Mesodermal cell (in vitro differentiated cells): ENCODE measurements at regions not wholly inside any gene's neighbourhood (a gene's known extent, or its start where the extent isn't known, plus 50 kb on each side); places are given as distances from the start of the nearest gene placed in this dataset.

ENCODE experiments used
- H3K27ac ChIP-seq: 2 replicates; pipeline ENCODE4 v1.7.0; 2013; ENCODE audit warnings: mild to moderate bottlenecking, low read depth, low read length, moderate library complexity; ENCODE audit not compliant: severe bottlenecking
- H3K36me3 ChIP-seq: 2 replicates; pipeline ENCODE4 v1.7.1; 2013; ENCODE audit warnings: mild to moderate bottlenecking, low read length, moderate library complexity; ENCODE audit not compliant: control insufficient read depth, insufficient read depth
- H3K4me1 ChIP-seq: one replicate; pipeline ENCODE4 v1.7.1; 2013; ENCODE audit warnings: mild to moderate bottlenecking, low read length; ENCODE audit not compliant: insufficient read depth, control insufficient read depth, poor library complexity, severe bottlenecking
- H3K4me3 ChIP-seq: 2 replicates; pipeline ENCODE4 v1.7.0; 2013; ENCODE audit warnings: low read length, control low read depth, mild to moderate bottlenecking; ENCODE audit not compliant: insufficient read depth, poor library complexity, severe bottlenecking; ENCODE audit errors: extremely low read depth
- H3K9me3 ChIP-seq: 2 replicates; pipeline ENCODE4 v1.7.1; 2013; ENCODE audit warnings: mild to moderate bottlenecking, low read length, moderate library complexity; ENCODE audit not compliant: control insufficient read depth
- WGBS, 2 experiments: methylation state at CpG; one replicate each; pipeline ENCODE4 v1.1.5; 2013; ENCODE audit warnings: missing lambda C conversion rate in 2 of 2; ENCODE audit not compliant: insufficient coverage in 2 of 2; 5-methylcytosine and 5-hydroxymethylcytosine counted together

DNA sequence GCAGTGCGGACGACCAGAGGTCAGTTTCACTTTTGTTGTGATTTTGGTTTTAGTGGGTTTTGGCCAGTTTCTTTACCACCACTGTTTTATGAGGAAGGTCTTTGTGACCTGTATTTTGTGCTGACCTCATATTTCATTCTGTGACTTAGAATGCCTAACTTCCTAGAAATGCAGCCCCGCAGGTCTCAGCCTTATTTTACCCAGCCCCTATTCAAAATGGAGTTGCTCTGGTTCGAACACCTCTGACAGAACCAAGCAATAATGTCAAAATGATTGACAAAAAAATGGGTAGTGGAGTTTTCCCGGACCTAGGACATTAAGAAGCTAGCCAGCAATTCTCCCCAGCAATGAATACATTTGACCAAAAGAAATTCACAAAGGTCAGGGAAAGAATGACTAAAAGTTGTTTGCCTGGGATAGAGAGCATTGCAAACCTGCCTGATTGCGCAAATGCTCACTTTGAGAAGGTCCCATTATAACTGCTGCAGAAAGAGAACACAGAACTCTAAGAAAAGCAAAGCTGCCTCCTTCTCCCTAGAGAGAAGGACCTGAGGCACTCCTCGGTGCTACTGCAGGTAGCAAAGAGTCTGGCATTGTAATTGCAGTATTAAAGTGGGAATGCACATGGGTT lies 288.8 kb downstream of the ADGB start:
- Histone ChIP-seq H3K36me3 (no peaks in the 10 kb centered on the region), H3K27ac (no peak overlapping the region), H3K9me3 (no peaks in the 10 kb centered on the region), H3K4me3 (no peak overlapping the region), H3K4me1 (peaks cover 19% of the 10 kb centered on the region)
- whole genome bisulfite sequencing, 2 experiments, result 97 to 100% methylated on average over 3 of the region's 7 CpGs

DNA sequence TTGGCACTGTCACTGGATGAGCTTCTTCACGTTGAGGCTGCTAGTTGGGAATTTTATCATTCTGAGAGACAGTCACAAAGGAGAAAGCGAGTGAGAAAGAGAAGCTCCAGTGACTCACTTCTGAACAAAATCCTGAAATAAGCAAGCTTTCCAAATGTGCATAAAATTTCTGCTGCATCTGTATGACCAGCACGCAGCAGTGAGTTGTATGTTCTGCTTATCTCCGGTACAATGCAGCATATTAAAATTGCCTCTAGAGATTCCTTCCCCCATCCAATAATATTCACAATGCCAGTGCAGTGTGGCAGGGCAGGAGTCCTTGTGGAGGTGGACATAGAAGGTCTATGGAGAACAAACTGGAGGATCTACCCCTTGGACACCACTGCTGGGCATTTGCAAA lies 290.5 kb downstream of the ADGB start:
- H3K36me3 ChIP-seq, result no peaks in the 10 kb centered on the region
- peaks cover 25% of the 10 kb centered on the region for H3K4me1 ChIP-seq
- no peak overlapping the region for H3K27ac ChIP-seq
- H3K4me3 ChIP-seq, result no peak overlapping the region
- no peaks in the 10 kb centered on the region for H3K9me3 ChIP-seq
- WGBS, 2 experiments, result 93 to 96% methylated on average over 3 of the region's 4 CpGs

DNA sequence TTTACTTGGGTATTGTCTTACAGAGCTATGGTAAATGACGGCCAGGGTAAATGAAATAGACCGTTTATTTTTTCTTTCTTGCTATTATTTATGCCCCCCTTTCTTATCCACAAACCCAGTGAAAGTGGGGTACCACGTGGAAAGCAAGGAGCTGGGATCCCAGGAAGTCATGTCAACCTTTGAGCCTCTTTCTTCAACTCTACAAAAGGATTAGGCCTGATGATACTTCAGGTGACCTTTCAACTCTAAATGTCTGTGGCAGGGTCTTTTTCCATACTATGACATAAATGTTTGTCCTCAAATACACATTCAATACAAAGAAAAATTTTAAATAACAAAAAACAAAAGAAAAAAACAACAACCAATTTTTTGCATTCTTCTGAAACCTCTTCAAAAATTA lies 291.4 kb downstream of the ADGB start:
- Histone ChIP-seq H3K9me3 (no peaks in the 10 kb centered on the region), H3K36me3 (no peaks in the 10 kb centered on the region), H3K27ac (no peak overlapping the region), H3K4me1 (peaks cover 25% of the 10 kb centered on the region), H3K4me3 (no peak overlapping the region)
- 86 to 100% methylated on average over 1 of the region's 3 CpGs for WGBS, 2 experiments

DNA sequence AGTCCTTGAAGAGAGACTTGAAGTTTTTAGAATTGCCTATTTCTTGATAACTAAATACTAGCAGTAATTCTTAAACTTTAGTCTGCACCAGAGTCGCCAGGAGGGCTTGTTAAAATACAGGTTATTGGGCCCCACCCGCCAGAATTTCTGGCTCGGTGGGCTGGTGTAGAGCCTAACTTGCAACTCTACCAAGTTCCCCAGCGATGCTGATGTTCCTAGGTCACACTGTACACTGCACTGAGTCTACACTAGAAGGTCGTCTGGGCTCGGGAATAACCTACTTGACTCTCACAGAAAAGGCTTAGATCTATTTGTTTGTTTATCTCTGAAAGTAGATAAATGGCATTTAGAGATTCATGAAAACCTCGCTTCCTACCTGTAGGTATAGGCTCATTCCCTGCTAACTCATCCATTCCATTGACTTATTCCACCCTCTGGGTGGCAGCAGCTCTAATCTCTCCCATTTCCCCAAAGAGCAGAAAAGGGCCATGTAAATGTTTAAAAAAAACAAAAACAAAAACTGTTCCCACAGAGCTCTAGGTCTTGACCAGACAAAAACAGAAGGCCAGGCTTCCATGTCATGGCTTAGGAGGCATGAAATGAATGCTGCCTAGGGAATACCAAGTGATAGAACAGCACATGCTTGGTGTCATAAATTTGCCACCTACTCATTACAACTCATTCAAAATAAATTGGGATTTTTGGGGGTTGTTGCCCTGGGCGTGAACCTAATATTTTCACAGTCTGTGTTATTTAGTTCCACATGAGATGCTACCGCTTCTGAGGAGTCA lies 292.1 kb downstream of the ADGB start:
- WGBS, 2 experiments, result 48 to 76% methylated on average over 3 to 5 of the region's 9 CpGs

DNA sequence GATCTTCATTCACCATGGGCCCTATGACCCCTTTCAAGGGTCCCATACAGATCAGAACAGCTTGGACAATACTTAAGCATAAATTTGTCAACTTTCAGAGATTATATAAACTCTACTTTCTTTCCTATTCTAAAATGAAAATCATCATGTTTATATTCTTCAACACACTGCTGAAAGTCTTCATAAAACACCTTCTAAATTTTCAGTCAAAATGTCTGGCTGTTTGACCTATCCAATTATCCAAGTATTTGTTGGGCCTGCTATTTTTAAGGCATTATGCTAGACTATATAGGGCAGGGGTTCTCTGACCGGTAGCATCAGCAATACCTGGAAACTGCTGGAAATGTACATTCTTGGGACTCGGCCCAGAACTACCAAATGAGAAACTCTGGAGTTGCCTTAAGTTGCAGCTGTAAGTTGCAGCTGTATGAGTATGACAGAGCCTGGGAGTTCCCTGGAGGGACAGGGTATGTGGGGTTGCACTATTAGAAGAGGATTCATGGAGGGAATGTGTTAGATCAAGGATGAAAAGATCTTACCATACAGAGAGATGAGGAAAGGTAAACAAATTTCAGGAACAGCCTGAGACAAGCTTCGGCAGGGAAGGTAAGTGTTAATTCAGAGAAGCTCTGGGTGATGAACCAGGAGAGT lies 293.0 kb downstream of the ADGB start:
- Histone ChIP-seq H3K27ac (peak overlapping the region; percentile 43), H3K36me3 (no peaks in the 10 kb centered on the region)

More for the DNA sequence above, 292.1 kb downstream of the ADGB start:
- peak overlapping the region; percentile 25 for H3K27ac ChIP-seq
- peaks cover 26% of the 10 kb centered on the region for H3K4me1 ChIP-seq
- no peaks in the 10 kb centered on the region for H3K36me3 ChIP-seq
- H3K9me3 ChIP-seq, result no peaks in the 10 kb centered on the region
- no peak overlapping the region for H3K4me3 ChIP-seq

DNA sequence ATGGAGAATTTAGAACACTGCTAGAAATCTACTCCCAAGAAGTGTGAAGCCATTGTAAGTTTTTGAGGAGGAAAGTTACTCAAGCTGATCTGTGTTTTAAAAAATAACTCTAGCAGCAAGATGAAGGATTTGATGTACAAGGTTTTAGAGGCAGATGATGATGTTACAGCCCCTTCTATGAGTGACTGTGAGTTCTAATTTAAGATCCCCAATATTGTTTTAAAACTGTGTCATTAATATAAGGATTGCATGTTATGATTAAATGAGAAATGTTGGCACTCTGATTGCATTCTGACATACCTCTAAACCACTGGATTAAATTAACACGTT lies 293.5 kb downstream of the ADGB start:
- no CpG with 5 or more reads among the region's 1 CpG for WGBS, 2 experiments
- Histone ChIP-seq H3K27ac (peak overlapping the region; percentile 43), H3K4me3 (no peak overlapping the region), H3K9me3 (no peaks in the 10 kb centered on the region), H3K4me1 (peaks cover 30% of the 10 kb centered on the region), H3K36me3 (no peaks in the 10 kb centered on the region)

More for the DNA sequence above, 293.0 kb downstream of the ADGB start:
- H3K9me3 ChIP-seq, result no peaks in the 10 kb centered on the region
- H3K4me1 ChIP-seq, result peaks cover 30% of the 10 kb centered on the region
- WGBS, 2 experiments, result 92 to 100% methylated on average over 3 of the region's 3 CpGs
- H3K4me3 ChIP-seq, result no peak overlapping the region

DNA sequence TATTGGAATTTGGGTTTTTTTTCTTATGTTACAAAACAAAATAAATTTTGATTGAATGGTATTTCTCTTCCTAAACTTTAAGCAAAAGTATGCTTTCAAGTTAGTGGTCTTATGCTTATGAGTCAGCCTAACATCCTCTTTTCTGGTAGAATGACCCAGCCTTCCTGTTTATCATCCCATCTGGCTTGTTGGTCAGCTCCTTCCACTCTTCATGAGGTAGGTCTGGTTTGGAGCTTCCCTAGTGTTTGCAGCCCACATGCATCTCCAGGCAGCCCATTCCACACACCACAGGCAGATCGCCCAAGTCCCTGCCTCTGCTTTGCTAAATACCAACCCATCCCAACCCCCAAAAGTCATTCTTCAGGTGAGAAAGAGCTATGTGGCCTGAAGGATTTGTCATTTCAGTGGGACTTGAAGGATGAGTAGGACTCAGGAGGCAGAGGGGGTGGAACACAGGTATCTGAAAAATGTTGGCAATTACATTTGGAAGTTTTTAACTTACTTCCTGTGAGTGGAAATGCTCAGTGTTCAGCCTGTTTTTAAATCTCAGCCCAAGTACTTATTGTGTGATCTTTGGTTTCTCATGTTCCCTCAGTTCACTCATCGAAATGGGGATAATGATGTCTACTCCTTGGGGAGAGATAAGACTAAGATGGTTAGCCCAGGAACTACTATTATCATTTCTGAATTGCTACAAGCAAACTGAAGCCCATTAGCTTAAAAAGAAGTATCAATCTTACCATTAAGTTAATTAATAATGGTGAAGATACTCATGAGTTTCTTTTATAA lies 294.0 kb downstream of the ADGB start:
- Histone ChIP-seq H3K4me1 (peaks cover 30% of the 10 kb centered on the region), H3K9me3 (no peaks in the 10 kb centered on the region), H3K27ac (peak overlapping the region; percentile 43), H3K4me3 (no peak overlapping the region), H3K36me3 (no peaks in the 10 kb centered on the region)
- WGBS, 2 experiments, result no CpG with 5 or more reads among the region's 2 CpGs

DNA sequence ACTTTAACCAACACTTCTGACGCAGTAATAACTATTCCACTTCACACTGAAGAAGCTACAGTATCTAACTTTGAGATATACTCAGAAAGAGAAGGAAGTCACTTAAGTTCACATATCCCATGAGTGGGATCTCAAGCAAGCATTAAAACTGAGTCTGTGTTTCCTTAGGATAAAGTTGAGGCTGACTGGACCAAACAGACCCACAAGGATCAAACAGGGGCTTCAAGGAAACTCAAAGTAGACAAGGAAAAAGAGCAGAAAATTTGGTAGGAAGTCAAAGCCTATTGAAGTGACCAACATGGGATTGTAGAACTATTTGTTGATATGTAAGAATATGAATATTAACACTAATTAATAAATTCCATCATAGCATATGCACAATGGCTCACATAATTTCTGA lies 294.9 kb downstream of the ADGB start:
- no peaks in the 10 kb centered on the region for H3K9me3 ChIP-seq
- H3K4me3 ChIP-seq, result no peak overlapping the region
- WGBS, 2 experiments, result no CpG with 5 or more reads among the region's 1 CpG
- peaks cover 30% of the 10 kb centered on the region for H3K4me1 ChIP-seq
- H3K36me3 ChIP-seq, result no peaks in the 10 kb centered on the region
- H3K27ac ChIP-seq, result no peak overlapping the region

DNA sequence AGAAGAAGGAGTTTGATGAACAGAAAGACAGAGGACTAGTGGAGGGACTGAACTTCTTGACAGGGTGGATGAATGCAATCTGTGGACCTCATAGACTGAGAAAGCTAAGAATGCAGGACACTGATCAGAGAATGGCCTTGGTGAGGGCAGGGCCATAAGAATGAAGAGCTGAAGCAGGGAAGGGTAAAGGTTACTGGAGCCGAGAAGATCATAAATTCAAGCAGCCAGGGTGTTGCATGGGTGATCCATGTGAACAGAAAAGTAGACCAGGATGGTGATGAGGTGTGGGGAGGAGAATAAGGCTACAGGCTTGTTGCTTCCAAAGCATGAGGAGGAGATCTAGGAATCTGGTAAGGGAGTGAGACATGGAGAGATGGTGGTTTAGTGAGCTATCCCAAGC lies 295.9 kb downstream of the ADGB start:
- H3K4me1 ChIP-seq, result peaks cover 30% of the 10 kb centered on the region
- H3K4me3 ChIP-seq, result no peak overlapping the region
- WGBS, 2 experiments, result 73 to 100% methylated on average over 1 of the region's 1 CpG
- no peak overlapping the region for H3K27ac ChIP-seq
- H3K9me3 ChIP-seq, result no peaks in the 10 kb centered on the region
- H3K36me3 ChIP-seq, result no peaks in the 10 kb centered on the region

DNA sequence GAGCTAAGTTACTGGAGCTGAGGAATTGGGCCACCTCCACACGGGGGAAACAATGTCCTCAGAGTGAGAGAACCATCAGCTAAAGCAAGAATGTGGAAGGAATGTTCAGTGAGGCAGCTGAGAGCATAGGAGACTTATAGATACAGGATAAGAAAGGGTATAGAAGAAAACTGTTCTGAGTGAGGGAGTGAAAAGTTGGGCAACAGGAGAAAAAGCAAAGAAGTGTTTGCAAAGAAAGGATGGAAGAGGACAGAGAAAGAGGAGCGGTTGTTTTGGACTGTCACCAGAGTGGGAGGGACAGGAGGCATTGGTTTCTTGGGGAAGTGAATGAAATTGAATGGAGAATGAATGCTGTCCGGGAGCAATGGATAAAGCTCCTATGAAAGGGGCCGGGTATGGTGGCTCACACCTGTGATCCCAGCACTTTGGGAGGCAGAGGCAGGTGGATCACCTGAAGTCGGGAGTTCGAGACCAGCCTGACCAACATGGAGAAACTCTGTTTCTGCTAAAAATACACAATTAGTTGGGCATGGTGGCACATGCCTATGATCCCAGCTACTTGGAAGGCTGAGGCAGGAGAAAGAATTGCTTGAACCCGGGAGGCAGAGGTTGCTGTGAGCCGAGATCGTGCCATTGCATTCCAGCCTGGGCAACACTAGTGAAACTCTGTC lies 296.5 kb downstream of the ADGB start:
- H3K36me3 ChIP-seq, result no peaks in the 10 kb centered on the region

More for the DNA sequence above, 296.5 kb downstream of the ADGB start:
- H3K4me3 ChIP-seq, result no peak overlapping the region
- H3K27ac ChIP-seq, result no peak overlapping the region
- 77 to 81% methylated on average over 6 to 7 of the region's 9 CpGs for WGBS, 2 experiments
- H3K9me3 ChIP-seq, result no peaks in the 10 kb centered on the region
- H3K4me1 ChIP-seq, result peaks cover 30% of the 10 kb centered on the region
